Effector memory CD4-positive, alpha-beta T cell (primary cell): ENCODE measurements at regions not wholly inside any gene's neighbourhood (a gene's known extent, or its start where the extent isn't known, plus 50 kb on each side); places are given as distances from the start of the nearest gene placed in this dataset.

Experiments used
- DNase-seq, 3 donors: peaks; one replicate each; pipeline ENCODE4 v3.0.0-alpha.2; 2020
- H3K27ac ChIP-seq: 2 replicates; pipeline ENCODE4 v1.7.0; 2013; ENCODE audit warnings: mild to moderate bottlenecking, low read length, moderate library complexity; ENCODE audit not compliant: insufficient read depth, poor library complexity, severe bottlenecking
- H3K27me3 ChIP-seq: replicated peaks from 2 replicates; pipeline ENCODE4 v1.7.0; 2013; ENCODE audit warnings: mild to moderate bottlenecking, low read length; ENCODE audit not compliant: insufficient read depth, control insufficient read depth, poor library complexity, severe bottlenecking
- H3K36me3 ChIP-seq: 2 replicates; pipeline ENCODE4 v1.7.0; 2013; ENCODE audit warnings: mild to moderate bottlenecking, low read length, moderate library complexity; ENCODE audit not compliant: control insufficient read depth, insufficient read depth
- H3K4me1 ChIP-seq: 2 replicates; pipeline ENCODE4 v1.7.0; 2013; ENCODE audit warnings: low read length, mild to moderate bottlenecking; ENCODE audit not compliant: control insufficient read depth, insufficient read depth, poor library complexity, severe bottlenecking
- H3K4me3 ChIP-seq: 2 replicates; pipeline ENCODE4 v1.7.0; 2013; ENCODE audit warnings: low read length, low read depth, mild to moderate bottlenecking; ENCODE audit not compliant: insufficient read depth, poor library complexity, severe bottlenecking
- H3K9me3 ChIP-seq: 2 replicates; pipeline ENCODE4 v1.7.0; 2013; ENCODE audit warnings: mild to moderate bottlenecking, low read length, moderate library complexity; ENCODE audit not compliant: control insufficient read depth

- no peak for DNase-seq
- no peaks in the 10 kb centered on the region for H3K27me3 ChIP-seq
- no peaks in the 10 kb centered on the region for H3K9me3 ChIP-seq
- peaks cover 82% of the 10 kb centered on the region for H3K4me1 ChIP-seq
- peak overlapping the region; percentile 45 for H3K4me3 ChIP-seq
- H3K27ac ChIP-seq: peak overlapping the region; percentile 86
- no peaks in the 10 kb centered on the region for H3K36me3 ChIP-seq
Measured at GRCh38 chr4:152102436-152103000, 341.7 kb upstream of the GATB start.

GRCh38 chr4:152101556-152102435, 341.0 kb upstream of the GATB start:
- Histone ChIP-seq H3K36me3 (no peaks in the 10 kb centered on the region), H3K4me1 (peaks cover 88% of the 10 kb centered on the region), H3K27me3 (no peaks in the 10 kb centered on the region), H3K27ac (peak overlapping the region; percentile 86), H3K9me3 (no peaks in the 10 kb centered on the region), H3K4me3 (peak overlapping the region; percentile 45)
- no peak for DNase-seq

GRCh38 chr4:152100379-152101201, 339.8 kb upstream of the GATB start:
- no peaks in the 10 kb centered on the region for H3K36me3 ChIP-seq
- peak; percentile 64 to 76 (median 70) for DNase-seq
- H3K9me3 ChIP-seq: no peaks in the 10 kb centered on the region
- no peaks in the 10 kb centered on the region for H3K27me3 ChIP-seq
- H3K27ac ChIP-seq: peak overlapping the region; percentile 86
- peaks cover 90% of the 10 kb centered on the region for H3K4me1 ChIP-seq
- peak overlapping the region; percentile 45 for H3K4me3 ChIP-seq

GRCh38 chr4:152099981-152100378, 339.2 kb upstream of the GATB start:
- peak overlapping the region; percentile 86 for H3K27ac ChIP-seq
- no peaks in the 10 kb centered on the region for H3K27me3 ChIP-seq

GRCh38 chr4:152099555-152099954, 338.7 kb upstream of the GATB start:
- DNase-seq: no peak

More at GRCh38 chr4:152099981-152100378, 339.2 kb upstream of the GATB start:
- no peaks in the 10 kb centered on the region for H3K36me3 ChIP-seq
- peaks cover 93% of the 10 kb centered on the region for H3K4me1 ChIP-seq
- peak in 1 of 3 donors; percentile 15 for DNase-seq
- peak overlapping the region; percentile 1 for H3K4me3 ChIP-seq
- H3K9me3 ChIP-seq: no peaks in the 10 kb centered on the region

GRCh38 chr4:152099061-152099425, 338.2 kb upstream of the GATB start:
- Histone ChIP-seq H3K27me3 (no peaks in the 10 kb centered on the region), H3K4me3 (peak overlapping the region; percentile 8), H3K36me3 (no peaks in the 10 kb centered on the region), H3K27ac (peak overlapping the region; percentile 86), H3K9me3 (no peaks in the 10 kb centered on the region), H3K4me1 (peaks cover 90% of the 10 kb centered on the region)
- no peak for DNase-seq

More at GRCh38 chr4:152099555-152099954, 338.7 kb upstream of the GATB start:
- no peaks in the 10 kb centered on the region for H3K27me3 ChIP-seq
- H3K4me1 ChIP-seq: peaks cover 93% of the 10 kb centered on the region
- peak overlapping the region; percentile 8 for H3K4me3 ChIP-seq
- H3K36me3 ChIP-seq: no peaks in the 10 kb centered on the region
- peak overlapping the region; percentile 86 for H3K27ac ChIP-seq
- no peaks in the 10 kb centered on the region for H3K9me3 ChIP-seq

- no peaks in the 10 kb centered on the region for H3K36me3 ChIP-seq
- H3K4me1 ChIP-seq: peaks cover 85% of the 10 kb centered on the region
- no peaks in the 10 kb centered on the region for H3K27me3 ChIP-seq
- no peak for DNase-seq
- H3K9me3 ChIP-seq: no peaks in the 10 kb centered on the region
- H3K4me3 ChIP-seq: no peak overlapping the region
- peak overlapping the region; percentile 86 for H3K27ac ChIP-seq
Measured at GRCh38 chr4:152098365-152099060, 337.7 kb upstream of the GATB start.

- H3K27me3 ChIP-seq: no peaks in the 10 kb centered on the region
- no peak for DNase-seq
- peak overlapping the region; percentile 24 for H3K27ac ChIP-seq
- H3K4me1 ChIP-seq: peaks cover 74% of the 10 kb centered on the region
- no peaks in the 10 kb centered on the region for H3K36me3 ChIP-seq
- no peaks in the 10 kb centered on the region for H3K9me3 ChIP-seq
- H3K4me3 ChIP-seq: no peak overlapping the region
Measured at GRCh38 chr4:152097371-152097770, 336.6 kb upstream of the GATB start.

- no peaks in the 10 kb centered on the region for H3K36me3 ChIP-seq
- no peaks in the 10 kb centered on the region for H3K27me3 ChIP-seq
- H3K4me3 ChIP-seq: no peak overlapping the region
- H3K9me3 ChIP-seq: no peaks in the 10 kb centered on the region
- no peak for DNase-seq
- peaks cover 60% of the 10 kb centered on the region for H3K4me1 ChIP-seq
- peak overlapping the region; percentile 25 for H3K27ac ChIP-seq
Measured at GRCh38 chr4:152095701-152096070, 334.9 kb upstream of the GATB start.
